ENCODE measurements at regions not wholly inside any gene's neighbourhood (a gene's known extent, or its start where the extent isn't known, plus 50 kb on each side); places are given as distances from the start of the nearest gene placed in this dataset.

- no peak for DNase-seq
These were observed 193.0 kb downstream of the C12orf50 start for GRCh38 chr12:87836190-87836589.

GRCh38 chr12:87828382-87828973 is 200.7 kb downstream of the C12orf50 start:
- DNase-seq = peak; percentile 94

- DNase-seq = no peak
These were observed 201.4 kb downstream of the C12orf50 start for GRCh38 chr12:87827638-87828264.

GRCh38 chr12:87822923-87823322 is 206.3 kb downstream of the C12orf50 start:
- no peak for DNase-seq

- DNase-seq = no peak
These were observed 208.5 kb downstream of the C12orf50 start for GRCh38 chr12:87820524-87821202.

GRCh38 chr12:87818441-87818840 is 210.8 kb downstream of the C12orf50 start:
- DNase-seq = no peak

GRCh38 chr12:87815771-87816585 is 213.2 kb downstream of the C12orf50 start:
- DNase-seq = peak; percentile 89

GRCh38 chr12:87814625-87815024 is 214.6 kb downstream of the C12orf50 start:
- no peak for DNase-seq

GRCh38 chr12:87813476-87814234 is 215.5 kb downstream of the C12orf50 start:
- DNase-seq = no peak

- no peak for DNase-seq
These were observed 216.5 kb downstream of the C12orf50 start for GRCh38 chr12:87812681-87813080.

- DNase-seq = no peak
These were observed 217.2 kb downstream of the C12orf50 start for GRCh38 chr12:87812030-87812429.

GRCh38 chr12:87809916-87810315 is 219.3 kb downstream of the C12orf50 start:
- no peak for DNase-seq

GRCh38 chr12:87807086-87807485 is 222.1 kb downstream of the C12orf50 start:
- no peak for DNase-seq

- DNase-seq = no peak
These were observed 222.9 kb downstream of the C12orf50 start for GRCh38 chr12:87806310-87806709.

- DNase-seq = no peak
These were observed 224.8 kb downstream of the C12orf50 start for GRCh38 chr12:87804386-87804785.

GRCh38 chr12:87802721-87803011 is 226.5 kb downstream of the C12orf50 start:
- DNase-seq = no peak

GRCh38 chr12:87801860-87802720 is 227.1 kb downstream of the C12orf50 start:
- DNase-seq = no peak

GRCh38 chr12:87796961-87797516 is 232.2 kb downstream of the C12orf50 start:
- DNase-seq = no peak

- DNase-seq = no peak
These were observed 233.6 kb downstream of the C12orf50 start for GRCh38 chr12:87795555-87795954.

- no peak for DNase-seq
These were observed 234.3 kb downstream of the C12orf50 start for GRCh38 chr12:87794854-87795253.

- no peak for DNase-seq
These were observed 236.1 kb downstream of the C12orf50 start for GRCh38 chr12:87793131-87793530.

- peak; percentile 79 for DNase-seq
These were observed 244.9 kb downstream of the C12orf50 start for GRCh38 chr12:87784350-87784749.
